NCI-H526 (cell line): ENCODE measurements at regions not wholly inside any gene's neighbourhood (a gene's known extent, or its start where the extent isn't known, plus 50 kb on each side); places are given as distances from the start of the nearest gene placed in this dataset.
A peak's percentile ranks its signal among the peaks of the same experiment; 100 is the strongest.

Source experiments
- DNase-seq, 2 experiments: peaks; one replicate each; lab custom pipeline; 2025; lab: John Stamatoyannopoulos, UW

DNA sequence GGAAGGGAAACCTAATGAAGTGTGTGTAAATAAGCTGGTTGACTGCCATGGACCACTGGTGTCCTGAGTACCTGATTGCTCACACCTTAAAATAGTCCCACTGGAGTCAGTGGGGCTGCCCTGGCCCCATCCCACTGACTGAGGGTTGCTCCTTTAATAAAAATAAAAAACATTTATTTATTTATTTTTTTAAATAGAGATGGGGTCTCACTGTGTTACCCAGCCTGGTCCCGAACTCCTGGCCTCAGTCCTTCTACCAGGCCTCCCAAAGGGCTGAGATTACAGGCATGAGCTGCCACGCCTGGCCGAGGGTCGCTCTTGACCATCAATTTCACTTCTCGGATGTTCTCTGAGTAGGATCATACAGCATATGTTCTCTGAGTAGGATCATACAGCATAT, 394.2 kb upstream of the IRX2 start:
- DNase-seq: no peak

DNA sequence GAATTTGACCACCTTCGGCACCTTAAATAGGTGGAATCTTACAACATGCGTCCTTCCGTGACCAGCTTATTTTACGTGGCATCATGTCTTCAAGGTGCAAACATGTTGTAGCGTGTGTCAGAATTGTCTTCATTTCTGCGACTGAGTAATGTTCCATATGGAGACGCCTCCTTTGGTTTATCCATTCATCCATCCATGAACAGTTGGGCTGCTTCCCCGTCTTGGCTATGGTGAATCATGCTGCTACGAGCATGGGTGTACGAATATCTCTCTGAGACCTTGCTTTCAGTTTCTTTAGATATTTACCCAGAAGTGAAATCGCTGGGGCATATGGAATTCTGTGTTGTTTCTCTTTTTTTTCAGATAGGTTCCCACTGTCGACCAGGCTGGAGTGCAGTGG, 391.9 kb upstream of the IRX2 start:
- no peak for DNase-seq

DNA sequence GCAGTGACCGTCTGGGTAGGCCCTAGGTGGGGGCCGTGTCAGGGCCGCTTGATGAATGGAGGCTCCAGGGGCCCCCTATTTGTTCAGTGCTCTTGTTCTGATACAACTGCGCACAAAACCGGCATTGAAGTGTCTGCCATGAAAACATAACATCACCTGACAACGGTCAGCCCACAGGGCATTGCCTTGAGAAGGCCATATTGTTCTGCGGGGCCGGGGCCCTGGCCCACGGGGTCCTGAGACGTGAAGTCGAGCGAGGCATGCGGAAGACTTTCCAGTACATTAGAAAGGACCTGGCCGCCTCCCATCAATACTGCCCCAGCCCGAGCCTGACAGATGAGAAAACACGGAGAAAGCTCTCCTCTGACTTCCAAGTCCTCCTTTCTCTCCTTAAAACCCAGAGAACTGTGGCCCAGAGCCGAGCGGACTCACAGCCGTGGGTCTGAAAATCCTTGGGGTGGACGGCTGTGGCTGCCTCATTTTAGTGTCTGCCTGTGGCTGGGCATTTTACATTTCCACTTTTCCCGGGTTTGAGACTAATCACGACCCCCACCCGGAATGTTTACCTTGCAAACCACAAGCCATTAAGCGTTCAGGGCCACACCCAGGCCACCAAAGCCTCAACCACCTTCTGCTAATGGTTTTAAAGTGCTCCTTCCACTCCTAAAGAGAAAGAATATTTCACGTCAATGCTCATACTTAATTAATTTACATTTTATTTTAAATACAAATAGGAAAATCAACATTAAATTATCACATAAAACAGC, 391.0 kb upstream of the IRX2 start:
- DNase-seq: peak; percentile 48 to 73

DNA sequence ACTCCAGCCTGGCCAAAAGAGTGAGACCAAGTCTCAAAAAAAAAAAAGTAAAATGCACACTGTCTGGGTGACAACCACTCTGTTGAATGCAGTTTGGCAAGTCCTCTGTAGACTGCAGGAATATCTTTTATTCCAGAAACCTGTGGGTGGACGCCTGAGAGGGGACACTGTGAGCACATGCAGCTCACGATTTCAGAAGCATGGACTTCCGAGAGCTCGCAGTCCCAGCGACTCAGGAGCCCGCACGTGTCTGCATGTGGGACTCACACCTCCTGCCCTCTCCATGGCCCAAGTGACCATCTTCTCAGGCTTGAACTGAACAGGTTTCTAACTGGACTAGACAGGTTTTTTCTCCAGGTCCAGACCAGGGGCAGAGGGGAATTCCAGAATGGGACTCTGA, 388.6 kb upstream of the IRX2 start:
- DNase-seq: no peak

DNA sequence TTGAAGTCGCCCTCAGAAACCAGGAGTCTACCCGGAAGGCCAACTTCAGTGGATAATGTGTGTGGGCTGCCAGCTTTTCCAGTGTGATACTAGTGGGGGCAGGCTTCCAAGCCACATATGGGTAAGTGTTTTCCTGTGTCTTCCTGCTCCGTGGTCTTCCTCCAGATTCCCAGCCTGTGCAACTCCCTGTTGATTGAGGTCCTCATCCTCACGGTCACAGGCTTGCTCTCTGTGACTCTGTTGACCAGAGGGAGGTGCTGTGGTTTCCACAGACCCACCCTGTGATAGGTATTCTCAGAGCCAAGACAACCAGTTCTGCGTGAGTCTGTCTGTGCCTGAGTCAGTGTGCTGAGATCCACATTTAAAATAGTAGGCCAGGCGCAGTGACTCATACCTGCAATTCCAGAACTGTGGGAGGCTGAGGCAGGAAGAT, 388.0 kb upstream of the IRX2 start:
- DNase-seq: no peak

DNA sequence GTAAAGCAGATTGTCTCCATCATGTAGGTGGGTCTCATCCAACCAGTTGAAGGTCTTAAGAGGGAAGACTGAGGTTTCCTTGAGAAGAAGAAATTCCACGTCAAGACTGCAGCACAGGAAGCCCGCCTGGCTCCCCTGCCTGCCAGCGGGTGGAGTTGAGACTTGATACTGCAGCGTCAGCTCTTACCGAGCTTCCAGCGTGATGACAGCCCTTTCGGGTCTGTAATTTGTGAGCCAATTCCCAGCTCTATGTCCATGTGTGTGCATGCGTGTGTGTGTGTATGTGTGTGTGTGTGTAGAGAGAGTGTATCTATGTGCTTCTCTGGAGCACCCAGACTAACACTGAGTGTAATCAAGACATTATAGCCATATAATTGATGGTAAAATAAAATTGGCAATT, 379.7 kb upstream of the IRX2 start:
- DNase-seq: no peak

DNA sequence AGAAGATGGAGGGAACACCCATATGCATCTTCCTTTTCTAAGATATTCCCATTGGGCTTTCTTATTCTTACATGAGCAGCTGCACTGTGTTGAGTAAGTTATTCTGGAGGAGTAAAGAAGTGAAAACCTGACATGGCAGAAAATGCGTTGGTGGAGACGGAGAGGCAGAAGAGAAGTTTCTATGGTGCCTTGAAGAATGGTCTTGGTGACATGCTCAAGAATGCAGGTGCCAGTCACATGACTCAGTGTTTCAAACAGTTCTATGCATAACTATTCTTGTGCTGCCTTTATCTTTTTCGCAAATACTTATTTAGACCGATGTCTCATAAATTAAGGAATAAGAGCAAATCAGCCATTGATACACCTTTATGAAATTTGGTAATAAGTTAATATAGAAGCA, 377.8 kb upstream of the IRX2 start:
- DNase-seq: no peak

DNA sequence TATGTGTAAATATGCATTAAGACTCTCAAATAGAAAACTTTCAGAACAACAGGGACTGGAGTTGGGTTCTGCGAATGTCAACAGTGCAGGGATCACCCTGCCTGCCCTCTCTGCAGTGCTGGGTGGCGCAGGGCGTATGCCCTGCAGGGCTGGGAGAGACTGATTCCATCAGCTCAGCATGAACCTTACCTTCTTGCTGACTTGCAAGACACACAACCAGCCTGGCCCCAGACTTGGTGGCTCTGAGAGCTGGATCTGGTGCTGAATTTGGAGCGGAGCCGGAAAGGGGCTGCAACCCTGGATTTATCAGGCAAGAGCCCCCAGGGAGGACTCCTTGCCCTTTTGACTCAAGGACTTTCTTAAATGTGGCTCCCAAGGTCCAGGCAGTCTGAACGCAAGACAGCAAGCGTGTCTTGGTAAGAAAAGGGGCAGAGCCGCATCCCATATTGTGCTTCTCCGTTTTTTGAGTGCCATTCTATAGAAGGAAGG, 376.0 kb upstream of the IRX2 start:
- no peak for DNase-seq

DNA sequence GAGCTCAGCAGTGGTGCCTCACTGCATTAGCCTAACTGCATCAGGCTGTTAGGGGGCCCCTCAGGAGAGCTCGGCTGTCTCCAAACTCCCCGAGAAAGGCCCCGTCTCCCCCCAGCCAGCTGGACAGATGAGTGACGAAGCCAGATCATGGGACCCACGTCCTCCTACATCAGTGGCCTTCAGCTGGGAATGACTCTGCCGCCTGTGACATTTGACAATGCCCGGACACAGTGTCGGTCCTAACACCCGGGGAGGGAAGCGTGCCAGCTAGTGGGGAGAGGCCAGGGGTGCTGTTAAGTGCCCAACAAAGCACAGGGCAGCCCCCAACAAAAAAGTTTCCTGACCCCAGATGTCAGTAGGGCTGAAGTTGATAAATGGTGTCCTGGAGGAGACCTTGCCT, 375.2 kb upstream of the IRX2 start:
- DNase-seq: no peak

DNA sequence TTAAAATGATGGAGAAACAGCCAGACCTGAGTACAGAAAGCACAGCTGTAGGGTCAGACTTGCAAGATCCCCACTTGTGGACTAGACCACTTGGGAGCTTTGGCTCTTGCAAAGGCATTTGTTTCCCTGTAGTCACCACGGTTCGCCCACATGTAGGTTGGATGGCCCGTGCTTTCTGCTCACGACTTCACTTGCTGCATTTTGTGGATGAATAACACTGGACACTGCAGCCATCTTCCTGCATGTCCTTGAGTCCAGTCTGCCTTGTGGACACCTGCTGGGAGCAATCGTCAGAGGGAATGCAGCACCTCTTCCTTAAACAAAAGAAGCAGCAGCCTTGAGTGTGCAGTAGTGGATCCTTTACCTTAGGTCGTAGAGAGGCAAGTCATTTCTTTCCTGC, 372.9 kb upstream of the IRX2 start:
- no peak for DNase-seq

DNA sequence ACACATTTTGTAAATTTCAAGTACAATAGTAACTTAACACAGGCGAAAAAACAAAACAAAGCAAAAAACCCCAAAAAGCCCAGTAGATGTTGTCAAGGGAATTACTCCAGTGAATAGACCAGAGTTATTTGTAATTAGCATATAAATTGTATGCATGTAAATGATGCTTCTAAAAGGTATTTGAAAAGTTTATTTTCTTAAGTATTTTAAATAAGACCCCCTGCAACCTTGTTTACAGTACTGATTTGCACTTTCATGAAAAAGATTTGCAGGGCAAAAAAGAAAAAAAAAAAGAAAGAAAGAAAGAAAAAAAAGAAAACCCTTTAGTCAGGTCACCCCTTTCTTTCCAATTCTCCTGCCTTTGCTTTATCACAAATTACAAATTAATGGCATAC, 372.3 kb upstream of the IRX2 start:
- no peak for DNase-seq

DNA sequence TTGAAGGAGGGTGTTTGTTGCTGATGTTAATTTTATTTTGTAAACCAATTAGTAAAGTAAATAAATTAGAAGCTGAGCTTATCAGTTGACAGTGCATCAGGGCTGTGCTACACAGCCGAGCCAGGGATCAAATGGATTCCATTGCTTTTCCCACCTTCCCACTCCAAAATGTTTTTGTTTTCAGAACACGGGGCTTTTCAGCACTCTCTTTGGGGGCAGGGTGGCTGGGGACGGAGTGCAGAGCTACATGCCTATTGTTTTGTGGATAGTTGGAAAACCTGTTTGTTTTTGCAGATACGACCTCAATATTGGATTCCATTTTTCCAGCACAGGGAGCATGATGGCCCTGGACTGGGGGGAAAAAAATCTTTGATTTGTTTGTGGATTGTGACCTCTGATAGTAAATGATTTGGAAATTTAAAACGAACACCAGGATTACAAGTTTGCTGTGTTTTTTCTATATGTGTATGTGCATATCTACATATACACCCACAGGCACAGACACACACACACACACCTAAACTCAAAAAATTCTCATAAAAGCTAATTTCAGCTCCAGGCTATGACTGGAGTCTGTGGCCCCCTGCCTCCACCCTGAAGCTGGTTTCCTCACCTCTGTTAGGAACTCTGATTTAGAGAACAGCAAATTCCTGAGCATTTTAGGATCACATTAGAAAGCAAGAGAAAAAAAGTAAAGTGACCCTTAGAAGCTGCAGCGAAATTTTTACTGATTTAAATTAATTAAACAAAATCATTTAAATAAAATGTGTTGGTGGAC, 371.7 kb upstream of the IRX2 start:
- DNase-seq: no peak

DNA sequence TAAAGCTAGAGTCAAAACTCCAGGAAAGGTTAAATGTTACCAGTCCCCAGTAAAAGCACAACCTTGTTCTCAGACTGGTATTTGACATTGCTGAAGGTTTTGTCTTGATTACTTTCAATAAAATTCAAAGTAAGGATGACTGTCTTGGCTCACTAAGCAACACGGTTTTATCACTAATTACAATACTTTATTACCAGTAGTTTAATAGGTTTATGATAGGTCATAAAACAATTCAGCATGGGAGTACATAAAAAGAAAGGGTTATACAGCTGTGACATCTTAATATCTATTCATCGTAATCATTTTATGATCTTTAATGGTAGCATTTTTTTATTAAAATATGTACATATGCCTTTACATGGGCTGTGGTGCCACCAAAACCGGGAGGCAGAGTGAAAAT, 370.7 kb upstream of the IRX2 start:
- no peak for DNase-seq

DNA sequence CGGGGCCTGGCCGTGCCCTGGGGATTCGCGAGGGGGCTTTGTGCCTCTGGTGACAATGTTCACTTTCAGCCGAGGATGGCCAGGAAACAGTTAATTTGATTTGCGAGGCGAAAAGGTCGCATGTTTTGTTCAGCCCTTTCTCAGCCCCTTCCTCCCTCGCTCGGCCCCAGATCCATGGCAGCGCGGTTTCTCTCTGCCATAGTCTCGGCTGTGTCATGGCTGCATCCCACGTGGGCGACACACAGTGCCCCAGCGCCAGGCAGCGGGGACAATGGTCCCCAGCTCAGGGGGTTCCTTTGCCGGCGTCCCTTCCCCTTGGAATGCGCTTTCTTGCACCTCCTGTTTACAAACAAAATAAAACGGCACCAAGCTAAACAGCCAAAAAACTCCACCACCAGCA, 370.3 kb upstream of the IRX2 start:
- no peak for DNase-seq

DNA sequence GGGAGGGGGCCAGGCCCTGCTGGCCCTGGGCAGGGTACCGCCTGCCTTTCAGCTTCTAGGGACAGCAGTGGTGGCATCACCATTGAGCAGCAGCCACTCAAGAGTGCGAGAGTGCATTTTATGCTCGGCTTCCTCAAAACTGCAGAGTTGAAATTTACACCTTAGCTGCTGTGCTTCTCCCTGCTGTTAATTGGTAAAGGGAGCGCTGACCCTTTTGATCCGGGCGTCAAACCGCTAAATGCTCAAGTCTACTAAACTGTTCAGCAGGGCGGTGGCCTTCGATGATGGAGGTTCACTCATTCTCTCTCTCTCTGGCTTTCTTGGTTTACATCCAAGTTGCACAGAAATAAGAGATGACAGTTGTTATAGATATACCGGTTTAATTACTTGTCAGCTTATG, 368.6 kb upstream of the IRX2 start:
- no peak for DNase-seq

DNA sequence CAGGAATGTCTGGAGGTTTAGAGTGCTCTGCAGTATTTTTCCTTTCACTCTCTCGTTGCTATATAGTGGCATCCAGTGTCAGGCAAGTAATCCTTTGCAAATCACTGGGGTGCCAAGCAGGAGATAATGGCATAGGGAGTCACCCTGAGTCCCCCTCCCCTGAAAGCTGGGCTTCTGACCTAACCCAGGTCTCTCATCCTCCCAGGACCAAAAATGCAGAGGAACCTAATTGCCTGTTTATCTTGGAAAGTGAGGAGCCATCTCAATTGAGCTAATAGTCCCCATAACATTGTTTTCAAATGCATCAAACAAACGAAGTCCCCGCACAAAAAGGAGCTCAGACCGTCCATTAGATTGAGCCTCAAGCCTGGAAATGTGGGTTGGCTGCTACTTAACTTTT, 368.0 kb upstream of the IRX2 start:
- DNase-seq: no peak

DNA sequence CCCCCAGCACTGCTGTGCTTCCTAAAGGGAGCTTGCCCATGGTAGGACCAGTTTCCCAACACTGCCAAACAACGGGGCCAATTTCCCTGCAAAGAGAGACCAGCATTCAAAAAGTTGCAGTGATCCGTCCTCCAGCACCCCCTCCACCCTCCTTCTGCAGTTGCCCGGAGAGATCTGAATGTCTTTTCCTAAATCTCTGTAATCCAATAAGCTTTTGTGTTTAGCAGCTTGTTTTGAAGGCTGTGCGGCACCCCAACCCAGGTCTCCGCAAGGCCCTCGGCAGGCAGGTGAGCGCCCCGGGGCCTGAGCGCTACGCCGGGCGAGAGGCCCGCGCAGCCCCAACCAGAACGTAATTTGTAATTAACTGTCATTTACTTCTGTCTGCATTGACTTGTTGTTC, 366.9 kb upstream of the IRX2 start:
- DNase-seq: no peak

DNA sequence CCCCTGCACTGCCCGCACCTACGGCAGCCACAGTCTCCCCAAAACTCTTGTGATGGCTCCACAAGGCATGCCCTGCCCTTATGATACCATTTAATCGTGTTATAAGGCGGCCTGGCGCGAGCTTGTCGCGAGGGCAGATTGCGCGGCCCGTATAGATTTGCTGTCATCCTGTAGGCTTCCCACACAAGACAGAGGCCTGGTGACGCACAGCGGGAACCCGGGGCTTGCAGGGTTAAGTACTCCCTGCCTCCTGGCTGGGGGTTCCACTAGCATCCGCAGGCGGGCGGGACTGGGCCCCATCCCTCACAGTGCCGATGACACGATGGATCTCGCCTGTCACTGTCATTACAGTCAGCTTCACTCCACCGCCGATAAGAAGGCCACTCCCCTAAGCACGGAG, 364.9 kb upstream of the IRX2 start:
- no peak for DNase-seq

DNA sequence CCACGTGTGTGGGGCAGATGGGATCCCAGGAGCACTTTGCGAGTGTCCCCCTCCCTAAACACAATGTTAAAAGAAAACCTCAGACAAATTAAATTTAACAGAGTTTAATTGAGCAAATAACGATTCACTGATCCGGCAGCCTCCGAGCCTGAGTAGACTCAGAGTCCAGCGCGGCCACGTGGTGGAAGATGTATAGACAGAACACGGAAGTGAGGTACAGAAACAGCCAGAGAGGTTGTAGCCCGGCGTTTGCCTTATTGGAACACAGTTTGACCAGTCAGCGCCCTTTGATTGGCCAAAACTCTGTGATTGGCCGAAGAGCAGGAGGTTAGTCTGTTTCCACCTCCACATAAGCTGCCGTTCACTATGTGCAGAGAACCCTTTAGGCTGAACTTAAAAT, 363.0 kb upstream of the IRX2 start:
- DNase-seq: no peak

DNA sequence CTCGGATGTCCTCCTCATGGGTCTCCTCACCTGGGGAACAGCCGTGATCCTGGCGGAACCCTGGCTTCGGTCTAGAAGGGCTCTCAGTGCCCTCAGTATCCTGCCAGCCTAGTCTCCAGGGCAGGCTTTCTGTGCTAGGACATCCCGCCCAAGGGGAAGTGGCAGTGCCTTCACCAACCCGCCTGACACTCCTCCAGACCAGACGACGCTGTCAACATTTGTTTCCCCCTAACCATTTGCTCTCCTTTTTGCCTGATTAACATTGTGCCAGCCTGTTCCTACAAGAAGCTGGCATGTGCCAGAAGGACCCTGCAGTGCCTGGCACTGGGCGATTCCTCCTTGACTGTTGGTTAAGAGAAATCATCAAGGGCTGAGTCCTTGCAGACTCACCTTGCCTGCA, 358.9 kb upstream of the IRX2 start:
- DNase-seq: no peak

DNA sequence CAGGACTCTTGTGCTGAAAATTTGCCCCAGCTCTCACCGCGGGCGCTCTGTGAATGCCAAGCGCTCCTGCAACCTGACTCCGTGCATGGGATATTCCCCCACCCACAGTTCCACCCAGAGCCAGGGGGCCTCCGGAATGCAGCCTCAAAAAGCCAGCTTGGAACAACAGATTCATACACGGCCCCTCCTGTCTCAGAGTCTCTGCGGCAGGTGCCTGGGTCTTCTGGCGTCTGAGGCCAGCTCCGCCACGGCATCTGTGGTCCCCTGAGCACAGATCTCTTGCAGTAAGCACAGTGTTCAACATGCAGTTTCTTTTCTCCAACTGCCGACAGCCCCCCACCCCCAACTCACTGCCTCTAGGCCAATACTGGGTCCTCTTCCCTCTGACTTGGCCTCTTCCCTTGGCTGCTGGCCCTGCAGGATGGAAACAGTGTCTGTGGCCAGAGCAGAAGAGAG, 355.7 kb upstream of the IRX2 start:
- no peak for DNase-seq

DNA sequence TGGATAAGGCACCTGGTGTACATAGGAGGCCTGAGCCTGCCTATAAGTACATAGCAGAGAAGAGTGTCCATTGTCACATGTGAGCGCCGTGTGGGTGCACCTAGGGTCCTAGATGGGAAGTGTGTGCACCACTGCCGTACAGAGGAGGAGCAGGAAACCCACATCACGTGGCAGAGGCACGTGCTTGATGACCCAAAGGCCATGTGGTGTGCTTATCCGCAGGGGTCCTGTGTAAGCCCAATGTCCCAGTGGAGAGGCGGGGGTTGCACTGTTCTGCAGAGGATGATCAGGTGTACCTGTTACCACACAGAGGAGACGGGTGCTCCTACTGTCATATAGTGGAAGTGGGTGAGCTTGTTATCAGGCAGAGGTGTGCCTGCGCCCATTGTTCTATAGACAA, 354.1 kb upstream of the IRX2 start:
- no peak for DNase-seq

DNA sequence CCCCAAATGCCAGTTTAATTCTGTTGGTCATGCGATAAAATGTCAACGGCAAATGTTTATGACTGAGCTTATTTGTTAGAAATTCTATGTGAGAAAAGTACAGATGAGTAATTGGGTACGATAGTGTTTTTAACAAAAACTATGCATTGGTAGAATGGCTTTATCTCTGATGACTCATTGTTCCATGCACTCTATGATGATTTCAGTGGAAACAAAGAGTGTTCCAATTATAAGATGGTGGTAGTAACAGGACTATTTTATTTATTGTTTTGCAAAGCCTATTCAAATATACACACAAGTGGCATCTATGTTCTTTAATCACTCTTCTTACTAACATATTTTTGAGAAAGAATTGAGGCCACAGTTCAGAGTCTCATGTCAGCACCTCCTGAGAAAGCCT, 353.7 kb upstream of the IRX2 start:
- no peak for DNase-seq
